ENCODE measurements at regions not wholly inside any gene's neighbourhood (a gene's known extent, or its start where the extent isn't known, plus 50 kb on each side); places are given as distances from the start of the nearest gene placed in this dataset.

GRCh38 chr4:124468360-124468759 is 244.2 kb downstream of the ANKRD50 start:
- TF ChIP-seq CTCF (IDR thresholded peaks at IDR 0.05; ENCODE audit: insufficient read depth, low read depth, low read length, missing control alignments) = no peak
- no peak for DNase-seq (ENCODE audit: low read depth)
- no peak overlapping the region for H3K4me3 ChIP-seq (ENCODE audit: low read depth, low read length)

DNA sequence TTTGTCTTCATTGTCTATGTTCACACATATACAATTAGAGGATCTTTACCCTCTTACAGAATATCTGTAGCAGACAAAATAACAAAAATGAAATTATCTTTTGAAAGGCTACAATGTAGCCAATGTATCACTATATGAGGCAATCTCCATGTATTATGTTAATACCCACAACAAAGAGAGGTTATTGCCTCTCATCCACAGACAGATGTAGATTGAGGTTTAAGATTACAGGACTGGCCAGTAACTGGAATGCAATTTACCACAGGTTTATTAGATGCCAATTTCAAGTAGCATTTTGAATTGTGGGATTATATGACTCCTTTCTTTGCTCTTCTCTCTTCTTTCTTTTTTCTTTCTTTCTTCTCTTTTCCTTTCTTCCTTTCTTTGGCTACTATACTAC is 242.6 kb downstream of the ANKRD50 start:
- DNase-seq (ENCODE audit: low read depth) = no peak
- no peak for TF ChIP-seq CTCF (IDR thresholded peaks at IDR 0.05; ENCODE audit: insufficient read depth, low read depth, low read length, missing control alignments)
- no peak overlapping the region for H3K4me3 ChIP-seq (ENCODE audit: low read depth, low read length)

- no peak for DNase-seq (ENCODE audit: low read depth)
- H3K4me3 ChIP-seq (ENCODE audit: low read depth, low read length) = no peak overlapping the region
- TF ChIP-seq CTCF (IDR thresholded peaks at IDR 0.05; ENCODE audit: insufficient read depth, low read depth, low read length, missing control alignments) = no peak
Measured at GRCh38 chr4:124478470-124478869, 234.1 kb downstream of the ANKRD50 start.

DNA sequence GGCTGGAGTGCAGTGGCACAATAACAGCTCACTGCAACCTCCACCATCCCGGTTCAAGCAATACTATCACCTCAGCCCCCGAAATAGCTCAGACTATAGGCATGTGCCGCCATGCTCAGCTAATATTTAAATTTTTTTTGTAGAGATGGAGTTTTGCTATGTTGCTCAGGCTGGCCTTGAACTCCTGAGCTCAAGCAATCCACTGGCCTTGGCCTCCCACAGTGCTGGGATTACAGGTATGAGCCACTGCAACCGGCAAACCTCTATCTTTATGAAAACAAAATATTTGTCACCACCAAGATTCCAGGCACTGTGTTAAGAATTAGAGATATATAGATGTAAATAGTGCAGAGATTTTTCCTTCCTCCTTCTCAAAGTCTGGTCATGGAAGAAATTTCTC is 232.5 kb downstream of the ANKRD50 start:
- TF ChIP-seq CTCF (IDR thresholded peaks at IDR 0.05; ENCODE audit: insufficient read depth, low read depth, low read length, missing control alignments) = no peak
- DNase-seq (ENCODE audit: low read depth) = no peak
- no peak overlapping the region for H3K4me3 ChIP-seq (ENCODE audit: low read depth, low read length)

DNA sequence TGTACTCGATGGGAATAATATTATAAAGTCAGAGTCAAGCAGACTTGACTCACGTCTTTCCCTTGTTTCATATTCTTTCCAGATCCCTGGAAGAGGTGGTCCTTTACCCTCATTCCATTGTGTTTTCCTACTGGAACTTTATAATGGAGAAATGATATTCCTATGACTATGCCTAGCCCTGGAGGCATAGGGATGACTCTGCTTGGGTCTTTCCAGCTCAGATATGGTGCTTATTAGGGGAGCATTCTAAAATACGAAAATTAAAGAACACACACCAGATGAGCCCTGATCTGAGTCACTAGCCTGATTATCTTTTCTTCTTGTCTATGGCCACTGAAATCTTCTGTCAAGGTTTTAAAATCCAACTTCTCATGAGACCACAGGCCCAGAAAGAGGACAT is 231.4 kb downstream of the ANKRD50 start:
- no peak for DNase-seq (ENCODE audit: low read depth)
- H3K4me3 ChIP-seq (ENCODE audit: low read depth, low read length) = no peak overlapping the region
- no peak for TF ChIP-seq CTCF (IDR thresholded peaks at IDR 0.05; ENCODE audit: insufficient read depth, low read depth, low read length, missing control alignments)

GRCh38 chr4:124483048-124483906 is 229.3 kb downstream of the ANKRD50 start:
- TF ChIP-seq CTCF (IDR thresholded peaks at IDR 0.05; ENCODE audit: insufficient read depth, low read depth, low read length, missing control alignments) = no peak
- no peak for DNase-seq (ENCODE audit: low read depth)
- H3K4me3 ChIP-seq (ENCODE audit: low read depth, low read length) = no peak overlapping the region

DNA sequence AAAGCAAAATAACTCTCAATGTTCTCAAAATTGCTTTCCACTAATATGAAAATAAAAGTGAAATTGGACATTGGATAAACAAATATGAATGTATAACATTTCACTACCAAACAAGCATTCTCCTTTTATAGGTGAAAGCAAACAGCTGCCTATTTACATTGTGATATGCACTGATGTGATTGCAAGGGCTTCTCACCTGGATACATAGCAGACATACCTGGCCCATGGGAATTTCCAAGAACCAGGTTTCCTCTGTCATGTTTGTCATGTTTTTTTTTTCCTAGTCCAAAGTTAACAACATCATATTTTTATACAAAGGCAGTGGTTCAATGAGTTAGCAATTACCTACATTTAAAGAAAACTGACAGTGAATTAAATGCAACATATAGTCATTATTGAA is 228.5 kb downstream of the ANKRD50 start:
- DNase-seq (ENCODE audit: low read depth) = no peak
- no peak overlapping the region for H3K4me3 ChIP-seq (ENCODE audit: low read depth, low read length)
- no peak for TF ChIP-seq CTCF (IDR thresholded peaks at IDR 0.05; ENCODE audit: insufficient read depth, low read depth, low read length, missing control alignments)

Data from GM12865 (cell line).